ENCODE measurements at regions not wholly inside any gene's neighbourhood (a gene's known extent, or its start where the extent isn't known, plus 50 kb on each side); places are given as distances from the start of the nearest gene placed in this dataset.

GRCh38 chr10:3622845-3623621 lies 162.0 kb downstream of the KLF6 start:
- TF ChIP-seq CTCF (IDR thresholded peaks at IDR 0.05): no peak
- TF ChIP-seq POLR2A (IDR thresholded peaks at IDR 0.05): no peak
